Heart right ventricle (tissue), 16 donors: ENCODE measurements at regions not wholly inside any gene's neighbourhood (a gene's known extent, or its start where the extent isn't known, plus 50 kb on each side); places are given as distances from the start of the nearest gene placed in this dataset.

Experiments used
- ATAC-seq, 8 donors: fragments of 200-7000 bp; cut with Tn5 transposase; one replicate each; pipeline ENCODE4 v1.9.1; 2020; ENCODE audit warnings: mild to moderate bottlenecking in 8 of 8, moderate library complexity in 8 of 8, moderate number of reproducible peaks in 1 of 8
- DNase-seq, 2 donors: peaks; one replicate each; pipeline ENCODE4 v3.0.0-alpha.2; 2020
- H3K27ac ChIP-seq, 10 donors: fragments of 200-600 bp; sonication (generic) in 2 of 10; one replicate each; pipeline versions ENCODE4 v1.5.0 to v1.8.0; 2020 to 2022; ENCODE audit warnings: mild to moderate bottlenecking in 3 of 10
- H3K27me3 ChIP-seq, 7 donors: fragments of 200-600 bp; one replicate each; pipeline ENCODE4 v1.8.0; 2021 to 2022; ENCODE audit warnings: mild to moderate bottlenecking in 2 of 7
- H3K36me3 ChIP-seq, 9 donors: fragments of 200-600 bp; sonication (generic) in 1 of 9; one replicate each; pipeline versions ENCODE4 v1.5.0 to v1.8.0; 2020 to 2022; ENCODE audit warnings: mild to moderate bottlenecking in 2 of 9
- H3K4me1 ChIP-seq, 9 donors: fragments of 200-600 bp; sonication (generic) in 1 of 9; one replicate each; pipeline versions ENCODE4 v1.5.0 to v1.8.0; 2020 to 2022; ENCODE audit warnings: mild to moderate bottlenecking in 4 of 9
- H3K4me3 ChIP-seq, 10 donors: fragments of 200-600 bp; sonication (generic) in 2 of 10; one replicate each; pipeline versions ENCODE4 v1.5.0 to v1.8.0; 2020 to 2022; ENCODE audit warnings: mild to moderate bottlenecking in 7 of 10, moderate library complexity in 2 of 10
- H3K9me3 ChIP-seq, 11 donors: fragments of 200-600 bp in 10 of 11; sonication (generic) in 2 of 11; one replicate each; pipeline versions ENCODE4 v1.5.0 to v1.8.0; 2013 to 2022; ENCODE audit warnings: mild to moderate bottlenecking in 2 of 11, control low read depth in 1 of 11, moderate library complexity in 1 of 11
- WGBS, 2 donors: extraction: QIAGEN DNeasy Blood & Tissue Kit; methylation state at CpG; one replicate each; pipeline ENCODE4 v1.1.7; 2013; ENCODE audit warnings: inconsistent platforms in 1 of 2; 5-methylcytosine and 5-hydroxymethylcytosine counted together
- intact Hi-C, 10 donors: fragments of 100-400 bp; cut with DNase I; formaldehyde crosslinking; loops; one replicate each; pipeline versions ENCODE4 v1.11.1 to v1.14.2; 2022
- TF ChIP-seq, protein P1 (sequence below), 9 donors: fragments of 200-600 bp; sonication (generic) in 2 of 9; IDR thresholded peaks; one replicate each; pipeline versions ENCODE4 v1.5.0 to v1.8.0; 2021 to 2022; ENCODE audit warnings: antibody characterized with exemption in 9 of 9, mild to moderate bottlenecking in 5 of 9, moderate library complexity in 1 of 9
- donor health status: Arrhythmogenic right ventricular cardiomyopathy.
- donor health status: ischemic (EF 13 %, LVEDD 7.1; RV severe dilation, severe dysfunction).
- donor health status: healthy with polysubstance abuse.
- donor health status: DM: no; HTN: yes; CAD: no.
- donor health status: DM: no; HTN: no; CAD: no.
- donor health status: ischemic (EF 25% LVEDD 6.9; RV normal size, moderate dysfunction).
- donor health status: ischemic (EF 25% LVEDD 5.7; RV mildly dilated, moderate dysfunction).
- donor health status: healthy.
- donor health status: DM: yes; HTN: yes; CAD: no.
- donor health status: Ischemic cardiomyopathy.
- donor health status: ischemic (EF 35%, LVEDD 5.7; RV mildly dilated, moderate dysfunction).
- donor health status: nonischemic (EF 11% LVEDD 7.7; RV severe dilation, severe dysfunction).
- donor health status: DM: yes; HTN: yes; CAD: no.
- donor health status: PGD.
- donor health status: ischemic (EF 29% LVEDD 5.4; RV normal size, mild dysfunction).
- donor health status: nonischemic (EF 23%, LVEDD 6.1; RV moderate dilation, normal function).

DNA sequence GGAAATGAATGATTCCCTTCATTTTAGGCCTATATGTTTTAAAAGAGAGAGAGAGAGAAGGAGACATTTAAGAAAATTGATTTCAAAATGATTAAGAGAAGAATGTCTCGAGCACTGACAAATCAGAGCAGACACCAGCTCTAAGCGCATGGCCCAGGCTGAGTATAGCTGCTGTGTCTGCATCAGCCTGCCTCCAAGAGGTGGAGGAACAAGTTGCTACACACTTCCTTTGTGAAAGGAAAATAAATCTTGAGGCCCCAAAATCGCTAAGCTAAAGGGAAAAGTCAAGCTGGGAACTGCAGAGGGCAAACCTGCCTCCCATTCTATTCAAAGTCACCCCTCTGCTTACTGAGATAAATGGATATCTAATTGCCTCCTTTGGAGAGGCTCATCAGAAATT is 728.7 kb upstream of the TMEM132C start:
- no peaks in the 10 kb centered on the region for H3K36me3 ChIP-seq
- peaks cover 0 to 12% (median 3%) of the 10 kb centered on the region in 11 donors for H3K9me3 ChIP-seq
- H3K27me3 ChIP-seq, result peaks cover 0 to 6% (median 0%) of the 10 kb centered on the region in 7 donors
- intact Hi-C loops, result no loop called here
- WGBS, 2 donors, result 57 to 59% methylated on average over 3 of the region's 3 CpGs
- no peak overlapping the region for H3K4me3 ChIP-seq
- H3K27ac ChIP-seq, result no peak overlapping the region
- ATAC-seq (no peak), DNase-seq (no peak)
- TF ChIP-seq, protein P1, sequence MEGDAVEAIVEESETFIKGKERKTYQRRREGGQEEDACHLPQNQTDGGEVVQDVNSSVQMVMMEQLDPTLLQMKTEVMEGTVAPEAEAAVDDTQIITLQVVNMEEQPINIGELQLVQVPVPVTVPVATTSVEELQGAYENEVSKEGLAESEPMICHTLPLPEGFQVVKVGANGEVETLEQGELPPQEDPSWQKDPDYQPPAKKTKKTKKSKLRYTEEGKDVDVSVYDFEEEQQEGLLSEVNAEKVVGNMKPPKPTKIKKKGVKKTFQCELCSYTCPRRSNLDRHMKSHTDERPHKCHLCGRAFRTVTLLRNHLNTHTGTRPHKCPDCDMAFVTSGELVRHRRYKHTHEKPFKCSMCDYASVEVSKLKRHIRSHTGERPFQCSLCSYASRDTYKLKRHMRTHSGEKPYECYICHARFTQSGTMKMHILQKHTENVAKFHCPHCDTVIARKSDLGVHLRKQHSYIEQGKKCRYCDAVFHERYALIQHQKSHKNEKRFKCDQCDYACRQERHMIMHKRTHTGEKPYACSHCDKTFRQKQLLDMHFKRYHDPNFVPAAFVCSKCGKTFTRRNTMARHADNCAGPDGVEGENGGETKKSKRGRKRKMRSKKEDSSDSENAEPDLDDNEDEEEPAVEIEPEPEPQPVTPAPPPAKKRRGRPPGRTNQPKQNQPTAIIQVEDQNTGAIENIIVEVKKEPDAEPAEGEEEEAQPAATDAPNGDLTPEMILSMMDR (IDR thresholded peaks at IDR 0.05), result no peak
- no peaks in the 10 kb centered on the region for H3K4me1 ChIP-seq

DNA sequence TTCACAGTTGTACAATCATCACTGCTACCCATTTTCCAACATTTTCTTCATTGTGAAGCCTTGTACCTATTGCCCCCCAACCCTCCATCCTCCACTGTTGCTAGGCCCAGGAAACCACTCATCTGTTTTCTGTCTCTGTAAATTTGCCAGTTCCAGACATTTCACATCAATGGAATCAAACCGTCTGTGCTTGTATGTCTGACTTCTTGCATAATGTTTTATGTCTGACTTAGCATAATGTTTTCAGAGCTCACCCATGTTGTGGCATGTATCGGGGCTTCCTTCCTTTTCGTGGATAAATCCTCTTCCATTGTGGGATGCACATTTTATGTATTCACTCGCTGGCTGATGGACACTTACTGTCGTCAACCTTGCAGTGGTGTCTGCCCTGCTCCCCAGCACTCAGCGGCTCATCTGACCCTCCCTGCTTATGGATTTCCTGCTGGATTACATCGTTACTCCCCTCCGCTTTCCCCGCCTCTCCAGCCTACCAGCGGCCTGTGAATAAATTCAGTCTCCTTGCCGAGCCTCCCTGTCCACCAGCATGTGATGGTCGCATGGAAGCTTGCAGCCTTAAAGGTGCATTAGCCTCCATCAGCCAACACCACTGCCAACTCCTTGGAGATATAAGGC is 727.6 kb upstream of the TMEM132C start:
- WGBS, 2 donors, result 50 to 54% methylated on average over 12 of the region's 12 CpGs
- DNase-seq (no peak), ATAC-seq (no peak)
- Histone ChIP-seq H3K4me1 (no peaks in the 10 kb centered on the region), H3K27ac (no peak overlapping the region), H3K27me3 (peaks cover 0 to 6% (median 0%) of the 10 kb centered on the region in 7 donors), H3K4me3 (no peak overlapping the region), H3K36me3 (no peaks in the 10 kb centered on the region), H3K9me3 (peaks cover 0 to 12% (median 3%) of the 10 kb centered on the region in 11 donors)
- TF ChIP-seq, protein P1 (IDR thresholded peaks at IDR 0.05), result no peak
- intact Hi-C loops, result no loop called here

DNA sequence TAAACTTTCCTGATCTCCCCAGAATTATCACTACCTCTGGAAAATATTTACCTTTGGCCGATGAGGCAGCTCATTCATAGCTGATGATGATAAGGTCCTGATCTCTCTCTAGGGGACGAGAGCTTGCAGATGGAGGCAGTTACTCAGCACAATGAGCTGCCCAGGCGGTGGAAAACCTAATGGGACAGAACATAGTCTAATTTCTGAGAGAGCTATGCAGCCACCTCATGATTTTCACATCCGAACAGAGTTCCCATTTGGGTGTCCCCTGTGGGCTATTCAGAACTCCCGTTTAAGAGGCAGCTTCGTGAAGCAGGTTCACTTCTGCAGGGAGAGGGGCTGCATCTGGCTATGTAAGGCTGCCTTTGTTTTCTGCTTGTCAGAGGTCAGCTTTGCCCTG is 724.6 kb upstream of the TMEM132C start:
- DNase-seq, result no peak
- no peak for ATAC-seq
- Histone ChIP-seq H3K9me3 (no peaks in the 10 kb centered on the region), H3K36me3 (no peaks in the 10 kb centered on the region), H3K4me1 (no peaks in the 10 kb centered on the region), H3K27me3 (no peaks in the 10 kb centered on the region), H3K4me3 (no peak overlapping the region), H3K27ac (no peak overlapping the region)
- intact Hi-C loops, result no loop called here
- TF ChIP-seq, protein P1 (IDR thresholded peaks at IDR 0.05), result no peak
- 47 to 51% methylated on average over 6 of the region's 6 CpGs for WGBS, 2 donors

DNA sequence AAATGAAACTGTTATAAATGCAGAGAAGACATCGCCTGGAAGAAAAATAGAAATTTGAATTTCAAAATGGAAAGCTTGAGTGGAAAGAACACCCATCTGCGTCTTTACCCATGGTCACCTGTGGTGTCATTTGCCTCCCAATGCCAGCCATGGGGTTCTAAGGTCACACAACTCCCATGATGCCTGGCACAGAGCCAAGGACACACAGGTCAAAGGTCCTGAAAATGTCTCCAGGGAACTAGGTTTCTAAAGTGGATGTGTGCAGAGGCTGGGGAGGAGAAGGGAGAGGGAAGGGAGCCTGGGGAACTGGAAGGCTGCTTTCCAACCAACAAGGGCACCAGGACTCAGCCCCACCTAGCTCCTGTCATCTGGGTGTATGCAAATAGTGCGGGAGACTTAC is 724.0 kb upstream of the TMEM132C start:
- Histone ChIP-seq H3K4me3 (no peak overlapping the region), H3K27ac (no peak overlapping the region), H3K27me3 (no peaks in the 10 kb centered on the region), H3K4me1 (no peaks in the 10 kb centered on the region), H3K9me3 (no peaks in the 10 kb centered on the region), H3K36me3 (no peaks in the 10 kb centered on the region)
- intact Hi-C loops, result no loop called here
- DNase-seq, result no peak
- WGBS, 2 donors, result 83% methylated on average over 3 of the region's 3 CpGs
- ATAC-seq, result no peak
- TF ChIP-seq, protein P1 (IDR thresholded peaks at IDR 0.05), result no peak
